H9 (cell line): ENCODE measurements at regions not wholly inside any gene's neighbourhood (a gene's known extent, or its start where the extent isn't known, plus 50 kb on each side); places are given as distances from the start of the nearest gene placed in this dataset.

ENCODE experiments used
- DNase-seq: peaks from one replicate; pipeline ENCODE4 v3.0.0-alpha.2; 2017
- H2AFZ ChIP-seq: one replicate; pipeline ENCODE4 v1.6.1; 2013; ENCODE audit warnings: mild to moderate bottlenecking, low read length, control low read depth, moderate library complexity
- H2AK5ac ChIP-seq: 2 replicates; pipeline ENCODE4 v1.6.1; 2013; ENCODE audit warnings: low read length, control low read depth, mixed read lengths; ENCODE audit not compliant: insufficient read length
- H2BK120ac ChIP-seq: one replicate; pipeline ENCODE4 v1.6.1; 2013; ENCODE audit warnings: low read depth, mild to moderate bottlenecking, low read length, control low read depth, inconsistent platforms; ENCODE audit not compliant: poor library complexity, severe bottlenecking
- H2BK12ac ChIP-seq: 2 replicates; pipeline ENCODE4 v1.6.1; 2013; ENCODE audit warnings: low read length, control low read depth, mixed read lengths, low read depth; ENCODE audit not compliant: insufficient read length
- H2BK15ac ChIP-seq: 2 replicates; pipeline ENCODE4 v1.6.1; 2013; ENCODE audit warnings: low read depth, low read length, control low read depth
- H2BK20ac ChIP-seq: one replicate; pipeline ENCODE4 v1.6.1; 2013; ENCODE audit warnings: low read depth, mild to moderate bottlenecking, low read length, control low read depth, inconsistent platforms; ENCODE audit not compliant: poor library complexity, severe bottlenecking
- H2BK5ac ChIP-seq: 2 replicates; pipeline ENCODE4 v1.6.1; 2013; ENCODE audit warnings: low read length, control low read depth, mixed read lengths; ENCODE audit not compliant: insufficient read length
- H3K14ac ChIP-seq: 2 replicates; pipeline ENCODE4 v1.6.1; 2013; ENCODE audit warnings: low read length, control low read depth; ENCODE audit not compliant: insufficient read depth
- H3K18ac ChIP-seq: 2 replicates; pipeline ENCODE4 v1.6.1; 2013; ENCODE audit warnings: low read depth, mild to moderate bottlenecking, mixed read lengths, low read length, control low read depth; ENCODE audit not compliant: insufficient read length
- H3K23ac ChIP-seq: 2 replicates; pipeline ENCODE4 v1.6.1; 2013; ENCODE audit warnings: low read length, control low read depth, mixed read lengths, low read depth; ENCODE audit not compliant: insufficient read length
- H3K23me2 ChIP-seq: 2 replicates; pipeline ENCODE4 v1.6.1; 2013; ENCODE audit warnings: low read depth, mild to moderate bottlenecking, mixed read lengths, low read length, control low read depth; ENCODE audit not compliant: insufficient read length, poor library complexity, severe bottlenecking
- H3K27ac ChIP-seq: 2 replicates; pipeline ENCODE4 v1.5.1; 2013; ENCODE audit warnings: low read length, control low read depth, mixed read lengths, low read depth; ENCODE audit not compliant: insufficient read length
- H3K27me3 ChIP-seq: 2 replicates; pipeline ENCODE4 v1.6.1; 2013; ENCODE audit warnings: low read length, control low read depth, inconsistent platforms; ENCODE audit not compliant: insufficient read depth
- H3K4ac ChIP-seq: 2 replicates; pipeline ENCODE4 v1.6.1; 2013; ENCODE audit warnings: low read depth, mild to moderate bottlenecking, control low read depth, inconsistent platforms, low read length, moderate library complexity
- H3K4me1 ChIP-seq: 2 replicates; pipeline ENCODE4 v1.6.1; 2013; ENCODE audit warnings: low read length, control low read depth, inconsistent platforms; ENCODE audit not compliant: insufficient read depth
- H3K4me2 ChIP-seq: 2 replicates; pipeline ENCODE4 v1.6.1; 2013; ENCODE audit warnings: low read length, control low read depth, mixed read lengths; ENCODE audit not compliant: insufficient read length, insufficient read depth
- H3K56ac ChIP-seq: 2 replicates; pipeline ENCODE4 v1.6.1; 2013; ENCODE audit warnings: low read depth, mild to moderate bottlenecking, mixed read lengths, low read length, control low read depth; ENCODE audit not compliant: insufficient read length
- H3K79me1 ChIP-seq: 2 replicates; pipeline ENCODE4 v1.6.1; 2013; ENCODE audit warnings: low read depth, mild to moderate bottlenecking, moderate library complexity, low read length, control low read depth, inconsistent platforms; ENCODE audit not compliant: insufficient read depth, poor library complexity, severe bottlenecking
- H3K79me2 ChIP-seq: 2 replicates; pipeline ENCODE4 v1.6.1; 2013; ENCODE audit warnings: low read length, control low read depth, inconsistent platforms; ENCODE audit not compliant: insufficient read depth
- H3K9ac ChIP-seq: 2 replicates; pipeline ENCODE4 v1.6.1; 2013; ENCODE audit warnings: low read length, control low read depth, mixed read lengths; ENCODE audit not compliant: insufficient read length; ENCODE audit errors: extremely low read depth
- H3K9me3 ChIP-seq: one replicate; pipeline ENCODE4 v1.6.1; 2013; ENCODE audit warnings: low read depth, low read length, inconsistent platforms; ENCODE audit not compliant: control insufficient read depth
- H3T11ph ChIP-seq: one replicate; pipeline ENCODE4 v1.6.1; 2013; ENCODE audit warnings: mild to moderate bottlenecking, low read length, control low read depth, inconsistent platforms
- H4K20me1 ChIP-seq: one replicate; pipeline ENCODE4 v1.6.1; 2013; ENCODE audit not compliant: control insufficient read depth, insufficient read length, insufficient read depth
- H4K5ac ChIP-seq: 2 replicates; pipeline ENCODE4 v1.6.1; 2013; ENCODE audit warnings: low read depth, mild to moderate bottlenecking, mixed read lengths, low read length, control low read depth; ENCODE audit not compliant: insufficient read length
- H4K8ac ChIP-seq: replicated peaks from 2 replicates; pipeline ENCODE4 v1.6.1; 2013; ENCODE audit warnings: low read length, control low read depth, mixed read lengths, low read depth; ENCODE audit not compliant: insufficient read length
- H4K91ac ChIP-seq: 2 replicates; pipeline ENCODE4 v1.6.1; 2013; ENCODE audit warnings: low read depth, mild to moderate bottlenecking, moderate library complexity, mixed read lengths, low read length, control low read depth; ENCODE audit not compliant: insufficient read length
- H3K27ac Mint-ChIP-seq, 3 experiments: 2 replicates in 2 of 3; 3 replicates in 1 of 3; pipeline ENCODE4 v1.8.0; 2020 to 2021; ENCODE audit warnings: mixed read lengths in 3 of 3, mild to moderate bottlenecking in 1 of 3, moderate library complexity in 1 of 3
- H3K27me3 Mint-ChIP-seq: 2 replicates; pipeline ENCODE4 v1.8.0; 2021; ENCODE audit warnings: low read depth, mild to moderate bottlenecking, moderate library complexity, mixed read lengths
- H3K36me3 Mint-ChIP-seq, 3 experiments: 2 replicates in 2 of 3; 3 replicates in 1 of 3; pipeline ENCODE4 v1.8.0; 2020 to 2021; ENCODE audit warnings: low read depth in 3 of 3, mixed read lengths in 3 of 3; ENCODE audit not compliant: insufficient read depth in 1 of 3
- H3K4me1 Mint-ChIP-seq, 2 experiments: 2 replicates each; pipeline ENCODE4 v1.8.0; 2020; ENCODE audit warnings: mixed read lengths in 2 of 2
- H3K4me3 Mint-ChIP-seq, 2 experiments: 2 replicates in 1 of 2; 3 replicates in 1 of 2; pipeline ENCODE4 v1.8.0; 2020 to 2021; ENCODE audit warnings: mild to moderate bottlenecking in 2 of 2, mixed read lengths in 2 of 2, moderate library complexity in 1 of 2
- H3K9me3 Mint-ChIP-seq, 2 experiments: 2 replicates in 1 of 2; 3 replicates in 1 of 2; pipeline ENCODE4 v1.8.0; 2020; ENCODE audit warnings: mild to moderate bottlenecking in 2 of 2, mixed read lengths in 2 of 2, moderate library complexity in 1 of 2
- WGBS: extraction: QIAGEN DNeasy Blood & Tissue Kit; methylation state at CpG from one replicate; pipeline ENCODE4 v1.1.7; 2013; ENCODE audit warnings: missing lambda C conversion rate, low lambda C conversion rate, mixed read lengths; ENCODE audit not compliant: insufficient read length; ENCODE audit errors: extremely low coverage; 5-methylcytosine and 5-hydroxymethylcytosine counted together
- TF ChIP-seq, protein P1 (sequence below): fragments of 200-600 bp; sonication (generic); conservative IDR thresholded peaks from 3 replicates; pipeline ENCODE4 v1.8.0; 2021; ENCODE audit warnings: antibody characterized with exemption, mild to moderate bottlenecking

DNA sequence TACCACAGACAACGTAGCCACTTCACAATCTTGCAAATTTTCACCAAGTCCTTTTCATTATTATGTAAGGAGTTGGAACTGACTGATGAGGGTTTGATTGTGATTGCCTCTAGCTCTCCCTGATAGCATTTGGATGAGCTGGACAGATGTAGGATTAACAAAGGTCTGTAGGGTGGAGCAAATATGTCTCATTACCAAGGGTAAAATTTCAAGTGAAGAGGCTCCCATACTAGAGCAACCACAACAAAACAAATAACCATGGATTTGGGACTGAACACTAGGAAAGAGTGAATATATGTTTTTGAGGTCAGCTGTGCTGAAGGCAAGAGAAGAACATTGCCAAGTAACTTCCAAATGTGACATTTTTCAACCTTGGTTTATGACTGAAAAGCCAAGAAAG is 281.7 kb downstream of the NEBL start:
- Histone ChIP-seq H2BK15ac (no peak overlapping the region), H4K20me1 (no peaks in the 10 kb centered on the region), H3K4me1 (peaks cover 7% of the 10 kb centered on the region; the same call in 1 of the 2 replicates), H3K56ac (no peak overlapping the region), H3K79me1 (no peaks in the 10 kb centered on the region), H3K23me2 (no peaks in the 10 kb centered on the region), H3K9me3 (no peaks in the 10 kb centered on the region), H3K18ac (no peak overlapping the region), H2BK120ac (no peak overlapping the region), H3K23ac (no peak overlapping the region), H4K5ac (no peak overlapping the region), H2BK5ac (no peak overlapping the region), H2BK20ac (no peak overlapping the region), H2BK12ac (peak overlapping the region; percentile 62), H3K27ac (peak overlapping the region; percentile 91), H3K4ac (no peak overlapping the region), H3K79me2 (no peaks in the 10 kb centered on the region), H3K27me3 (no peaks in the 10 kb centered on the region), H3K14ac (no peak overlapping the region), H3T11ph (peak overlapping the region; percentile 36), H2AK5ac (peak overlapping the region; percentile 65), H3K9ac (no peak overlapping the region), H3K4me2 (peak overlapping the region; percentile 46), H4K91ac (no peak overlapping the region), H2AFZ (peak overlapping the region; percentile 40), H4K8ac (no peak overlapping the region)
- no CpG with 5 or more reads among the region's 1 CpG for WGBS
- Mint-ChIP-seq H3K27ac (peak overlapping the region; percentile 17 to 97 (median 35); a peak in 5 of 7 replicates), H3K9me3 (no peaks in the 10 kb centered on the region), H3K27me3 (no peaks in the 10 kb centered on the region), H3K36me3 (peaks cover 0 to 11% (median 3%) of the 10 kb centered on the region in 3 experiments; a peak in 6 of 7 replicates), H3K4me1 (peaks cover 23 to 26% of the 10 kb centered on the region in 2 experiments), H3K4me3 (0 out of 5 replicates have a peak overlapping the region, but pooled peaks of 1 of the 2 experiments have one; percentile 14)
- TF ChIP-seq, protein P1, sequence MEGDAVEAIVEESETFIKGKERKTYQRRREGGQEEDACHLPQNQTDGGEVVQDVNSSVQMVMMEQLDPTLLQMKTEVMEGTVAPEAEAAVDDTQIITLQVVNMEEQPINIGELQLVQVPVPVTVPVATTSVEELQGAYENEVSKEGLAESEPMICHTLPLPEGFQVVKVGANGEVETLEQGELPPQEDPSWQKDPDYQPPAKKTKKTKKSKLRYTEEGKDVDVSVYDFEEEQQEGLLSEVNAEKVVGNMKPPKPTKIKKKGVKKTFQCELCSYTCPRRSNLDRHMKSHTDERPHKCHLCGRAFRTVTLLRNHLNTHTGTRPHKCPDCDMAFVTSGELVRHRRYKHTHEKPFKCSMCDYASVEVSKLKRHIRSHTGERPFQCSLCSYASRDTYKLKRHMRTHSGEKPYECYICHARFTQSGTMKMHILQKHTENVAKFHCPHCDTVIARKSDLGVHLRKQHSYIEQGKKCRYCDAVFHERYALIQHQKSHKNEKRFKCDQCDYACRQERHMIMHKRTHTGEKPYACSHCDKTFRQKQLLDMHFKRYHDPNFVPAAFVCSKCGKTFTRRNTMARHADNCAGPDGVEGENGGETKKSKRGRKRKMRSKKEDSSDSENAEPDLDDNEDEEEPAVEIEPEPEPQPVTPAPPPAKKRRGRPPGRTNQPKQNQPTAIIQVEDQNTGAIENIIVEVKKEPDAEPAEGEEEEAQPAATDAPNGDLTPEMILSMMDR = no peak
- DNase-seq = no peak
